AG09309 (cell line): ENCODE measurements at regions not wholly inside any gene's neighbourhood (a gene's known extent, or its start where the extent isn't known, plus 50 kb on each side); places are given as distances from the start of the nearest gene placed in this dataset.

Source experiments
- DNase-seq: peaks from one replicate; pipeline ENCODE4 v3.0.0-alpha.2; 2010; ENCODE audit warnings: low read depth
- H3K4me3 ChIP-seq: 2 replicates; pipeline ENCODE4 v1.5.1; 2011; ENCODE audit warnings: mild to moderate bottlenecking, low read depth, low read length, moderate library complexity; ENCODE audit not compliant: control insufficient read depth
- CTCF ChIP-seq: IDR thresholded peaks from 2 replicates; pipeline ENCODE4 v1.5.1; 2011; ENCODE audit warnings: mild to moderate bottlenecking, low read depth, low read length, inconsistent platforms; ENCODE audit not compliant: insufficient read depth, control insufficient read depth; ENCODE audit errors: missing control alignments

- TF ChIP-seq CTCF: no peak
- no peak for DNase-seq
- H3K4me3 ChIP-seq: no peak overlapping the region
These were observed 105.9 kb upstream of the RAI14 start for GRCh38 chr5:34550247-34550646.

DNA sequence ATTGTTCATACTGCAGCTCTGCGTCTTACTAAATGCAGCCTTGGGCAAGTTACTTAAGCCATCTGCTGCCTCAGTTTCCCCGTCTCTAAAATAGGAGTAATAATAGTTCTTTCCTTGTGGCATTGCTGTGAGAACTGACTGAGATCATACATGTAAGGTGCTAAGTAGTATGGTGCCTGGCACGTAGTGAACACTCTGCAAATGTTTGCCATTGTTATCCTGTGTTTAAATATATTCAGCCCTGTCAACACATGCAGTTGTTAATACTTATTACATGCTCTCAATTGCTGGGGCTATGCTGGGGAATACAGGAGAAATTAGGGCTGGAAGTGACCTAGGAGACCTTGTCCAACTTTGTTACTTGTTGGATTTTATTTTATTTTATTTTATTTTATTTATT, 105.2 kb upstream of the RAI14 start:
- no peak for TF ChIP-seq CTCF
- no peak for DNase-seq
- no peak overlapping the region for H3K4me3 ChIP-seq

DNA sequence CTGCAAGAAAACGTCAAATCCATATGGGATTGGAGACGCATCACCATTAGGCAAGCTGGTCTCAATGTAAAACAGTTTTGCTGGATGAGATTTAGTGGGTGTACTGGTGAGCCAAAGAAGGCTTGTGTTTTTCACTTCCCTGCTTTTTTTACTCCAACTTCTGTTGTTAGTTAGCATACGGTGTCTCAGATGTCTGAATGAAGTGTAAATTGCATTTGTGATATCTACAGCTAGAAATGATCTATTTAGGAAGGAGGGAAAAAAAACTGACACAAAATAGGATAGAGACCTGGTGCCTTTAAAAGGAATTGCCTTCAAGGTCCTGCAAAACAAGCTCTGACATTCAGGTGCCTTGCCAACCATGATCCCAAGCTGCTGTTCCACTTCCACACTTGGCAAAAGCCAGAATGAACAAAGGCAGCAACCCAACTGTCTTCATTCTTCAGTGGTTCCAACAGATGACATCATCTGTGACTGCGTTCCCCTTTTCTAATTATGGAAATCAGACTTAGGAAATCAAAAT, 104.2 kb upstream of the RAI14 start:
- H3K4me3 ChIP-seq: no peak overlapping the region
- no peak for TF ChIP-seq CTCF
- DNase-seq: no peak

GRCh38 chr5:34552686-34553085, 103.4 kb upstream of the RAI14 start:
- H3K4me3 ChIP-seq: no peak overlapping the region
- DNase-seq: no peak
- no peak for TF ChIP-seq CTCF

GRCh38 chr5:34553581-34553980, 102.5 kb upstream of the RAI14 start:
- no peak for TF ChIP-seq CTCF
- DNase-seq: no peak
- no peak overlapping the region for H3K4me3 ChIP-seq

GRCh38 chr5:34554641-34555040, 101.5 kb upstream of the RAI14 start:
- no peak overlapping the region for H3K4me3 ChIP-seq
- TF ChIP-seq CTCF: no peak
- DNase-seq: no peak
